GM18858 (cell line): ENCODE measurements at regions not wholly inside any gene's neighbourhood (a gene's known extent, or its start where the extent isn't known, plus 50 kb on each side); places are given as distances from the start of the nearest gene placed in this dataset.

Experiments
- ATAC-seq: cut with Tn5 transposase; IDR thresholded peaks from one replicate; pipeline ENCODE4 v1.9.1; 2021; ENCODE audit not compliant: unreplicated experiment

- no peak for ATAC-seq
Measured at GRCh38 chr2:8277921-8278571, 403.8 kb upstream of the ID2 start.

GRCh38 chr2:8278709-8279354 is 403.0 kb upstream of the ID2 start:
- ATAC-seq: no peak

- no peak for ATAC-seq
Measured at GRCh38 chr2:8279506-8279905, 402.4 kb upstream of the ID2 start.

- ATAC-seq: no peak
Measured at GRCh38 chr2:8281234-8281633, 400.6 kb upstream of the ID2 start.

- no peak for ATAC-seq
Measured at GRCh38 chr2:8281950-8282857, 399.7 kb upstream of the ID2 start.

GRCh38 chr2:8282858-8283252 is 399.0 kb upstream of the ID2 start:
- no peak for ATAC-seq

- ATAC-seq: no peak
Measured at GRCh38 chr2:8285081-8285480, 396.8 kb upstream of the ID2 start.

GRCh38 chr2:8285898-8286297 is 396.0 kb upstream of the ID2 start:
- no peak for ATAC-seq

- ATAC-seq: no peak
Measured at GRCh38 chr2:8288206-8288605, 393.6 kb upstream of the ID2 start.

GRCh38 chr2:8289111-8289510 is 392.7 kb upstream of the ID2 start:
- ATAC-seq: no peak

- ATAC-seq: no peak
Measured at GRCh38 chr2:8290771-8291352, 391.0 kb upstream of the ID2 start.

- no peak for ATAC-seq
Measured at GRCh38 chr2:8296306-8296705, 385.6 kb upstream of the ID2 start.

- ATAC-seq: no peak
Measured at GRCh38 chr2:8297376-8298231, 384.3 kb upstream of the ID2 start.

- peak; percentile 20 for ATAC-seq
Measured at GRCh38 chr2:8298783-8299182, 383.1 kb upstream of the ID2 start.

GRCh38 chr2:8300216-8300615 is 381.6 kb upstream of the ID2 start:
- no peak for ATAC-seq

- no peak for ATAC-seq
Measured at GRCh38 chr2:8300905-8301304, 381.0 kb upstream of the ID2 start.

GRCh38 chr2:8303322-8303832 is 378.5 kb upstream of the ID2 start:
- ATAC-seq: peak; percentile 53

GRCh38 chr2:8304821-8305766 is 376.8 kb upstream of the ID2 start:
- ATAC-seq: no peak
